CD4-positive, alpha-beta T cell treated with Interferon alpha-2 for 1 hour (primary cell): ENCODE measurements at regions not wholly inside any gene's neighbourhood (a gene's known extent, or its start where the extent isn't known, plus 50 kb on each side); places are given as distances from the start of the nearest gene placed in this dataset.
"Not testable (repeated sequence)": the region's sequence is repeated elsewhere in the genome, so short reads cannot be mapped to it uniquely, and the experiment has no call there.

Experiments
- DNase-seq, 2 donors: peaks; one replicate each; pipeline ENCODE4 v3.0.0-alpha.2; 2020 to 2022

DNA sequence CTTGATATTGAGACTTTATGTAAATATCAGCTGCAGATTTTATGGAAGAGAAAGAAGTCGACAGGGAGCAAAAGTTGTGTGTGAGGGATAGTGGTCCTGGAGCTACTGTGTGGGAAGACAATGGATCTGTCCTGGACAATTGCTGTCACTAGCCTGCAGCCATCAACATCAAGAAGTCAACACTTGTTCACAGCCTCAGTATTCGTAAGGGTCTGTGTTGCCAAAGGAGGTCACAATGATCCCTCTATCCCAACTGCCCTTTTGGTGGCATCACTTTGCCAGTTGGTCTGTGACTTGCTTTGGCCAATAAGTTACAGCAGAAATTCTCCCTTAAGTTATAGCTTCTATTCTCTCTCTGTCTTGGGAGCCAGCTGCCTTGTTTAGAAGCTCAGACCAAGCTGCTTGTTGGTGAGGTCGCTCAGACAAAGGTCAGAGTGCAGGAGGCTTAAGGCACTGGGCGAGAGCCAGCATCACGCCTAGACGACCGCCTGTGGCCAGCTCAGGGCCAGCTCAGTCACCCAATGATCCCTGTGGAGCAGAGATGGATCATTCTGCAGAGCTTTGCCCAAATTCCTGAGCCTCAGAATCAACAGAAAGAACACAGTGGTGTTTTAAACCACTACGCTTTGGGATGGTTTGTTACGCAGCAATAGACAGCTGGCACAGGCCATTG lies 134.9 kb downstream of the RHOU start:
- DNase-seq = no peak

DNA sequence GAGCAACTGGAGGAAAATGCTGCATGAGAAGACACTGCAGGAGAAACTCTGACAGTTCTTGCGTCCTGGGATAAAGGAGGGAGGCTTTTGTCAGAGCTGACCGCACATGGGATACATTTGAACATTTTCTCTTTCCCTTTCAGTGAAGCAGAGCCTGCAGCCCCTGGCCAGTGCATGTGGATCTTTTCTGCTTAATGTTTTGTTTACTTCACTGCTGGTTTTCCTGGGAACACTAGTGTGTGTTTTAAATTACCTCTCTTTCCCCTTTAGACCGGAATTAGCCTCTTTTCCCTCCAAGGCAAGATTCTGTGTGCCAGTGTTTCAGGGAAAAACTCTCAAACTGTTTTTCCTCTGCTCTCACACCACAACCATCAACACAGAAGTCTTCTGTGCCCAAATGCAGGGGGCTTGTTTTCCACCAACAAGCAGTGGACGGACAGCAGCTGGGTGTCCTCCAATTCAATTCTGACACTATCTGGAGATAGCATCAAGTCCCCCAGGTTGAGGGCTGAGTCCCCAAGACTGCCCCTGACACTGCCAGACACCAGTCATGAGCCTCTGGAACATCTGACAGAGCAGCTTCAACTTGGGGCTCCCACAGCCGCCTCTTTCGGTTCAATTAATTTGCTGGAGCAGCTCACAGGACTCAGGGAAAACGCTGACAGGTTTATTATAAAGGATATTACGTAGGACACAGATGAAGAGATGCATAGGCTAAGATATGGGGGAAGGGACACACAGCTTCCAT lies 136.2 kb downstream of the RHOU start:
- no peak for DNase-seq

DNA sequence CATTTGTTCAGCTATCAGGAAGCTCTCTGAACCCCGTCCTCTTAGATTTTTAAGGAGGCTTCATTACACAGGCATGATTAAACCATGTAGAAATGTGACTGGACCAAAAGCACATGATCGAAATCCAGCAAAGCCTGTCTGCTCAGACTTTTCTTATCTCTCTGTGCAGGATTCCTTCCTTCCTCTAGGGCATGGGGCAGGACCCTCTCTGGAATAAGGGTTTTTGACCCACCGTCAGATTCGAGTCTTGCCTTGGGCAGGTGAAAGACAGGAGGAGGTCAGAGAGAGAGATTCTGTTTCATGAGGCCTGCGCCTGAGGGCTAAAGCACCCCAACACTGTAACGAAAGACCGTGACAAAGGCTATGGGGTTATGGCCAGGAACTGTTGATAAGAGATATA lies 136.8 kb downstream of the RHOU start:
- no peak for DNase-seq

DNA sequence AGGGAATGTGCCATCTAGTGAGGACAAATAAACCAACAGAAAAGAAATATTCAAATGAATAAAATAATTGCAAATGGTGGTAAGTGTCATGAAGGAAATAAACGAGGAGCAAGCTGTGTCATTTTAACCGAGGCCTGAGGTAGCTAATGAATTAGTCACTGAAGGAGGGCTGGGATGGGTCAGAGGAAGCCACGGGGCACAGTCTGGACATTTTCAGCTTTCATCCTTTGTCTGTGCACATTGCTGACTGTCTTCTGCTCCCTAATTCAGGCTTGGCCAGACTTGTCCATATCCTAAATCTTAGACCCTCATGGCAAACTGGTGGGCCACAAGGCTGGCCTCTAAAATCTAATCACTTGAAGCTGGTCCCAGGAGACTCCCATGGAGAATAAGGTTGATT lies 138.4 kb downstream of the RHOU start:
- DNase-seq = no peak

DNA sequence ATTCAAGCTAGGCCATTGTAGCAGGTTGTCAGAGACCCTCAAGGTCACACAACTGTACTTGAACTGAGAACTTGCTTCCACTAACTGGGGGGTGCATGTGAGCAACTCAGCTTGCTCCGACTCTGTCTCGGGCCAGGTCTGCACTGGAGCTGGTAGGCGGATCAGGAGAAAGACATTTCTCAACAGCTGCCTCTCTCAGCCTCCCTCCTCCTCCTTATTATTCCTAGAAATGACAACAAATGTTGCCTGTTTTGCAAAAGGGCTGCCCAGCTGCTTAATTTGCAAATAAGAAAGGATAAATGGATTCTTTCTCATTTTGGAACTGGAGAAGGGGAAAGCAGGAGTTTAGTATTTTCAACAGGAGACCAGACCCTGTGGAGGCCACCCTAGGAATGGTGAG lies 140.5 kb downstream of the RHOU start:
- no peak for DNase-seq

DNA sequence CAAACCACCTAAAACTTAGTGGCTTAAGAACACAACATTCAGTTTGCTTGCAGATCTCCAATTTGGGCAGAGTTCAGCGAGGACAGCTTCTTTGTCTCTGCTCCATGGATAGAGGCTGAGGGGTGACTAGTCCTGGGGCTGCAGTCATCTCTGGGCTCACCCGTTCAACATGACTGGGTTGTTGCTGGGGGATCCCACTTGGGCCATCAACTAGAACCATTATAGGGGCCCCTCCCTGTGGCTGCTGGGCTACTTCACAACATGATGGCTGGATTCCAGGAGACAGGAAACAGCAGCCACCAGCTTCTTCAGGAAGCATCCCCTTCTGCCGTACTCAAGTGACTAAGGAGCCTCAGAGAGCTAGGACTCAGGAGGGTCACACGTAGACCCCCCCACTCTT lies 140.9 kb downstream of the RHOU start:
- no peak for DNase-seq

DNA sequence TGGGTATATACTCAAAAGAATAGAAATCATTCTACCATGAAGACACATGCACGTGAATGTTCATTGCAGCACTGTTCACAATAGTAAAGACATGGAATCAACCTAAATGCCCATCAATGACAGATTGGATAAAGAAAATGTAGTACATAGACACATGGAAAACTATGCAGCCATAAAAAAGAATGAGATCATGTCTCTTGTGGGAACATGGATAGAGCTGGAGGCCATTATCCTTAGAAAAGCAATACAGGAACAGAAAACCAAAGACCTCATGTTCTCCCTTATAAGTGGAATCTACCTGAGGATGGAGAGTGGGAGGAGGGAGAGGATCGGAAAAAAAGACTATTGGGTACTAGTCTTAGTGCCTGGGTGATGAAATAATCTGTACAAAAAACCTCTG lies 143.9 kb downstream of the RHOU start:
- no peak for DNase-seq

DNA sequence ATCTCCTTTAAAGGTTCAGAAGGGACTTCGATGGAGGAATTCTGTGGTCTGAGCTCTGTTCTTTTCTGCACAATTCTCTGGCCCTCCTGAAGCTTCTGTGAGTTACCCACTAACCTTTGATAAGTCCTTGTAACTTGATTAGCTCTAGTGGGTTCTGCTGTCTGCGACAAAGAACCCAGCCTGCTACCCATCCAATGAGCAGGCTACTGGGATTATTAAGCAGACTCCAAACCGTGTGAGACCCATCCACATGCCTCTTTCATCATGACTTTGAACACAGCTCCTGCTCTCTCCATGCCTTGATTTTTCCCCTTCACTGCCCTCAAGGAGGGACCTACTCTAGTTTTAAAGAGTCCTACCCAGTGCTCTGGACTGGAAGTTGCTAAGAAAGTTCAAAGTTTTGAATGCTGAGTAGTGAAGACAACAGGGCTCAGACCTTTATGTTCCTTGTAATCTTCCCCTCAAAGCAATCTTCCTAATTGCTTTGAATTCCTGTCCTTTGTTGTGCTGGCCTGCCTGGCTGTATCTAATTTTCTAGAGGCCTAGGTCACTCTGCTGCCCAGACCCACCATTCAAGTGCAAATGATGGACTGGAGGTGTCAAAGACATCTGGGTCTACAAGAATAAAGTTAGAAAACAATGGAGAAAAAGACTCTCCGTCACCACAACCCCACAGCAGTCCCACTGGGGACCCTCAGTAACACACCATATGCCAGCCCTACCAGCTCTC lies 146.9 kb downstream of the RHOU start:
- DNase-seq = no peak

DNA sequence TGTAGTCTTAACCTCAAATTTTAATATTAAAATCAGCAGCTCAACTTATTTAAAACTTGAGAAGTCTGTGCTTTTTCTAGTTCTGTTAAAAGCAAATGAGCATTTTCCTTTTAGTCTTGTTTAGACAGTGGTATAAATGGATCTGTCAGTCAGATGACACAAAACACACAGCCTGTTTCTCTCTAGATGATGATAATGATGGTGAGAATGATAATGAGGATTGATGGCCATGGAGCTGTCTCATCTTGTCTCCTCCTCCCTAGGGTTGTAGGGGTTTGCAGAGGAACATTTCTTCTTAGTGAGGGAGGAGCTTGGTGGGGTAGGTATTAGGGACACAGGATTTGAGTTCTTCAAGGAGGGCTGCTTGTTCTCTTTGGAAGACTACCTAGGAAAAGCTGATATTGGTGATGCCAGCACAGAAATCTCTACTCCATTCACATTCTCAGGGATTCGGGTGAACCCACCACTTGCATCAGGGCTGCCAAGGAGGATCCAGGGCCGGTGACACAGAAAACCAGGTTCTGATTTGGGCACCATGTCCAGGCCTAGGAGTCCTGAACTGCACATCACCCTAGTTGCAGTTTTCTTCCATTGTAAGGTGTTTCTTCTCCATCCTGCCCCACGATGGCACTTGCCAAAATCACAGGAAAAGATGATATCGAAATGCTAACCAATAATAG lies 147.6 kb downstream of the RHOU start:
- DNase-seq = no peak

DNA sequence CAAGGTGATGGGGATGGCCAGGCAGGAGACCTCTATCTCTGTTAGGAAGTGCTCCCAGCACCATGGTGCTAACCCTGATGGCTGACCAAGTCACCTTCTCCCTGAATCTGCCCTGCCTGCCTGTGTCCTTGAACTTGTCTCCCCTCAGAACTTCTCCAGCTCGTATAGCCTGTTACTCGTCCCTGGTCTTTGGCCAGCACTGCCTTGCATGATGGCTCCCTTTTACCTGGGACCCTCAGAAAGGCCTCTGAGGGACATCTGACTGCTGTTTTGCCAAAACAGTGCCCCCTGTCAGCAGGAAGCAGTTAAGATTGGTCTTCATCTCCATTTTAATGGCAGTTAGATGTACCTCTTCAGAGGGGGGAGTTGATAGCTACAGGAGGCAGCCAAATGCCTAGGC lies 148.3 kb downstream of the RHOU start:
- no peak for DNase-seq

DNA sequence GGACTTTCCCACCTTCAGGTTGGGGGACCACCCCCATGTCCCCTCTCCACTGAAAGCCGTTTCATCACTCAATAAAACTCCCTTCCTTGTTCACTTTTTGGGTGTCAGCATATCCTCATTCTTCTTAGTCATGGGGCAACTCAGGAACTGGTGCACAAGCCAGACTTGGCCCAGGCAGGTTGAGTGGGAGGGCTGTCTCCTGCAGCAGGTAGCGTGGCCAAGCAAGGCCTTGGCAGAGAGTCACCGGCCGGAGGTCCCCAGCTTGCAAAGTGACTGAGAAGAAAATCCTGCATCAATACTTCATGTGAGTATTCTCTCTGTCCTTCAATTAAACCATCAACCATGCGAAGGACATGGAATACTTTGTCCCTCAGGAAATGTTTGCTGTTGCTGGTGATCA lies 148.9 kb downstream of the RHOU start:
- DNase-seq = no peak

DNA sequence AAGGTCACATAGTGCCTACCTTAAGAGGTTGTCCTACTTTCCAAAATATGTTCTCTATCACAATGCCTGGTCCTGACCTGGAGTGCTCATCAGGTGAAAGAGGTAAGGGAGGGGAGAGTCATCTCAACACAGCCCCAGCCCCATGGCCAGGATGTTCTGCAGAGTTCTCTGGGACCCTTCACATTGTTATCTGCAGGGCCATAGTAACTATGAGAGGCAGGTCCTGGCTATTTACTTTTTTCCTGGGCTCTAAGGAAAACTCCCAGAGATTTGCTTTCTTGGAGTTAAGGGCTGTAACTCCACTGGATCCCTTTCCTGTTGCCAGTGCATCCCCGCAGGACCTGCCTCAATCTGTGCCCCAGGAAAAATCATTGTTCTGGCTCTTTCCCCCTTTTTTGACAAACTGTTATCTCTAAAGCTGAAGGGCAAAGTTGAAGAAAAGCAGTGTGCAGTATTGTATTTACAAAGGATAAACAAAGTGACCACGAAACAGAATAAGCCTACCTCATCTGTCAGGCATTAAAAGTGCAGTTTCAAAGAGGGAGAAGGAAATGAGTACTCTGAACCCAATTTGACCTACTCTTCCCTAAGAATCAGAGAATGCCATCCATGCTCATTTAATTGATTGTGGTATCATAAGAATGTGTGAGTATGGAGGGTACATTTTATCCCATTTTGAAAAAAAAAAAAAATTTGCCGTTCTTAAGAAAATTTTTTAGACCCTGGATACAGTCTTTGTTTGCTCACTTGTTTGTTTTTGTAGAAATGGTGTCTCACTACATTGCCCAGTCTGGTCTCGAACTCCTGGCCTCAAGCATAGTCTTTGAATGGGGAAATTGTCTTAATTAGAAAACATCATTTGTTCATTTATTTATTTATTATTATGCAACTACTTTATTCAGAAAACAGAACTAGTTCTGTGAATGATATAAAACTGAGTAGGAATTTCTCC lies 149.6 kb downstream of the RHOU start:
- no peak for DNase-seq

DNA sequence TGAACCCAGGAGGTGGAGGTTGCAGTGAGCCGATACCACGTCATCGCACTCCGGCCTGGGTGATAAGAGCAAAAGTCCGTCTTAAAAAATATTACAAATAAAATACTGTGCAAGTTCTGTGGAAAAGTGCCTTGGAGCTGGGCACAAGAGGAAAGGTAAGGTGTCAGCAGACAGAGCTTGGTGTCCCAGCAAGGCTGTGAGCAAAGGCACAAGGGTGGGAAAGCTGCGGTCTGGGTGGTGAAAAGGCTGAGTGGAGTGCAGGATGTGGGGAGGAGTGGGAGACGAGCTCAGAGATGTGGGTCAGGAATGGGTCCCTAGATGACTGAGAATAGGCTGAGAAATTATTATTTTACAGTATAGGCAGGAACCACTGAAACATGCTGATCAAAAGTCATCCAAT lies 150.6 kb downstream of the RHOU start:
- no peak for DNase-seq

DNA sequence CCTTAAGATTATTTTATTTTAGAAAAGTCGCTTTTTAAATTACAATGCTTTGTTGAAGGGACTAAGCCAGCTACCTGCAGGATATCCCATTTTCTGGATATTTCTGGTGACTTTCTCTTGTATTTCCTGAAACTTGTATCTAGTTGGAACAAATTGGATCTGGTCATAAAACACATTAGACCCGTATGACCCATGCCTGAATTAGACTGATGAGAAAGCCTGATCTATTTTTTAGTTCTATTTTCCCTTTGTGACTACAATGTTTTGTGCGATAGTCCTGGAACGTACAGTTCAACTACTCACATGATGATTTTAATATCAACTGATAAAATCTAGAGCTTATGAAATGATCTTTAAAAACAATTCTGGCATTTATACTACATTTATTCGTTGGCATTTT lies 151.8 kb downstream of the RHOU start:
- no peak for DNase-seq

DNA sequence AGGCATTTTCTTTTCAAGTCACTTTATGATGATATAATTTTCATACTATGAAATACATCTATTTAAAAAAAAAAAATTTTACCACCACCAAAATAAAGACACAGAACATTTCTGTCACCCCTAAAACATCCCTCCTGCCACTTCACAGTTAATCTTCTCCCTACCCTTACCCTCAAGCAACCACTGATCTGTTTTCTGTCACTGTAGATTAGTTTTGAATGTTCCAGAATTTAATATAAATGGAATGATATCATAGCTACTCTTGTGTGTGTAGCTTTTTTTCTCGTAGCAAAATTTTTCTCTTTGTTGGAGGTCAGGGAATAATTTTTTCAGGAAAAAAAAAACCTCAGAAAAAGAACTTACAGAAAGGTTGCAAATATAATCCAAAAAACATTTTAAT lies 152.7 kb downstream of the RHOU start:
- DNase-seq = no peak

DNA sequence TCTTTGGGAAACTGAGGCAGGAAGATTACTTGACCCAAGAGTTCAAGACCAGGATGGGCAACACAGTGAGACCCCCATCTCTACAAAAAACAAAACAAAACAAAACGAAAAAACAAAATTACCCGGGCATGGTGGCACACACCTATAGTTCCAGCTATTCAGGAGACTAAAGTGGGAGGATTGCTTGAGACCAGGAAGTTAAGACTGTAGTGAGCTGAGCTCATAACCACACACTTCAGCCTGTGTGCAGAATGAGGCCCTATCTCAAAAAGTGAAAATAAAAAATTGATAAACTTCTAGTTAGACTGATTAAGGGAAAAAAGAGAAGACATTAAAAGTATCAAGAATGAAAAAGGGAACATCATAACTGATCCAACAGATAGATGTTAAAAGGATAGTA lies 154.0 kb downstream of the RHOU start:
- no peak for DNase-seq

DNA sequence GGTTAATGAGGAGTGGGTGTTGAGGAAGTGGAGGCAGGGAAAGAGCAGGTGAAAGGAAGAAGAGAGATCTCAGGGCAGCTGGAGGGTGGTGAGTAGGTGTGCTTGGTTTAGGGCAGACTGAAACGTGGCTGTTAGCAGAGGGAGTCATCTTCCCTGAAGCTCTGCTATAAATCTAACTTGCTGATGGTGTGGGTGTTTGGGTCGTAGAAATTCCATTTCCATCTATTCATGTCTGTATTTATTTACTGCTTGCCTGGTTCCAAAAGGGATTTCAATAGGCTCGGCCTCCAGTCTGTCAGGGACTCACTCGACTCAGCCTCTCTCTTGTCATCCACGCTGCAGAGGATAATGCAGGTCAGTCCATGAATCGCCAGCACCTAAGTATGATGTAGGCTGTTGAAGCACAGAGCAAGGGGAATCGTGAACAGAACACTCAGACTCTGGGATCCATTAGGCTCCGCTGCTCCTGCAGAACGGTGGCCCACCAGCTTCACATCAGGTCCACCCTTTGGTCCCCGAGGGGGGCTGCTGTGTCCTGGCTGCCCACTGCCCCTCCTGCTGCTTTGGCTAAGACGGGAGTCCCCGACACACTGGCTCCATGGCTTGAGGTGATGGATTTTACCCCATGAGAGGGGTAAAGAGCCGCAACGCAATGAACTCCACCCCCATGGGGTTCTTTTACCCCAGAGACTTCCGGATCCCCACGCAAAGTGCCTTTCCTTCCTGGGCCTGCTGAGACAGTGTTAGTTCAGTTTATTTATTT lies 156.2 kb downstream of the RHOU start:
- no peak for DNase-seq

DNA sequence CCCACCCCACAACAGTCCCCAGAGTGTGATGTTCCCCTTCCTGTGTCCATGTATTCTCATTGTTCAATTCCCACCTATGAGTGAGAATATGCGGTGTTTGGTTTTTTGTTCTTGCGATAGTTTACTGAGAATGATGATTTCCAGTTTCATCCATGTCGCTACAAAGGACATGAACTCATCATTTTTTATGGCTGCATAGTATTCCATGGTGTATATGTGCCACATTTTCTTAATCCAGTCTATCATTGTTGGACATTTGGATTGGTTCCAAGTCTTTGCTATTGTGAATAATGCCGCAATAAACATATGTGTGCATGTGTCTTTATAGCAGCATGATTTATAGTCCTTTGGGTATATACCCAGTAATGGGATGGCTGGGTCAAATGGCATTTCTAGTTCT lies 156.9 kb downstream of the RHOU start:
- DNase-seq = not testable (repeated sequence)

DNA sequence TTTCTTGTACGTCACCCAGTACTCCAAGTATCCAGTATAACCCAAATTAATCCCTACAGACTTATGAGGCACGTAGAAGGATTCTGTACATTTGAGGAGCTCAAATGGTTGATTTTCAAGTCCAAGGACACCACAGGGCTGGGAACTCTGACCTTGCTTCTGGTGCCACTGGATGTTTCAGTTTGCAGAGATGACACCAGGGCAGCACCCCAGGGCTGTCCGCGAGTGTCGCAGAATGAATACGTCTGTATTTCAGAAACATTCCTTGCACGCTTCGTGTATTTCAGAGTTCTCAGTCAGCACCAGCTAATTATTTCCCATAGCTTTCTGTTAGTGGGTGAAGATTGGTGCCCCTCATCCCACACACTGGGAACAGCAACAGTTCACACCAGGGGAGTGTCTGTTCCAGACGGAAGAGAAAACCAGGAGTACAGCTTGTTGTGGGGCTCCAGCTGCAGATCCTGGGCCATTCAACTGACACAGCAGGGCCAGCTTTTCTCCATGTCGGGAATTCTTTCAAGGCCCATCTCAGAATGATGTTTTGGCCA lies 159.2 kb downstream of the RHOU start:
- no peak for DNase-seq

DNA sequence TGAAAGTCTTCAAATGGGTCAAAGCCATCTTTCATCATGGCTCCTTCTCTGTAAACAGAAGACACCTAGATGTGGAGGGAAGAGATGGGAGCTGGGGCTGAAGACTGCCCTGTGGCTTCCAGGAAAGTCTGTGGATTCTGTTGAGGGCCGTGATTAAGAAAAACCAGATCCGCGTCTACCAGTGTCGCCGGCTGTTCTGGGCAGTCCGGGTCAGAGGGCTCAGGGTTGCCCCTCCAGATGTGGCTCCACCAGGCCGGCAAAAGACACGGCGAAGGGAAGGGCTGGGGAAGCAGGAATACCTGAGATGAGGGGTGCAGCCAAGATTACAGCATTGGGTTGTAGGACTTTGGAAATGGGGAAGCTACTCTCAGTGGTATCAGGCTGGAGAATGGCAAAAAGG lies 162.6 kb downstream of the RHOU start:
- DNase-seq = no peak

DNA sequence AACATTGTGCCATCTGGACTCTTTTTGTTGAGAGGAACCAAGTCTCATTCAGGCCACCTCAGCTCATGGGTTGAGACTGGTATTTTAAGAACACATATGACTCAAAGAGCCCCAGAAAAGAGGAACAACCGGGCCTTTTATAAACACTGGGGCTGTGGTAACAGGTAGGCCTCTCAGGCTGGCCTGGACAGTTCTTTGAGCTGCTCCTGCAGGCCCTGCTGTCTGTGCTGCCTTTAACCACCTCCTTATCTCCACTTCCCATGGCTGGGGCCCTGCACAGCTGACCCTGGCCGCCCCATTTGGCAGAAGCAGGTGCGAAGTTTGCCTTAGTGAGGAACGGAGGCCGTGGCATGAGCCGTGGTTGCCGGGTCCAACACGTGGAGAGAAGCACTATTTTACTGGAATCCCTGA lies 163.3 kb downstream of the RHOU start:
- peak in 1 of 2 donors; percentile 18 for DNase-seq
